CD4-positive, alpha-beta T cell (primary cell): ENCODE measurements at regions not wholly inside any gene's neighbourhood (a gene's known extent, or its start where the extent isn't known, plus 50 kb on each side); places are given as distances from the start of the nearest gene placed in this dataset.

ENCODE experiments used
- ATAC-seq: fragments of 200-7000 bp; cut with Tn5 transposase; one replicate; pipeline ENCODE4 v1.10.0; 2022; ENCODE audit warnings: mild to moderate bottlenecking; ENCODE audit not compliant: poor library complexity
- CTCF ChIA-PET: fragments of 350-600 bp; sonication (Branson Sonifier 250); formaldehyde crosslinking; loops from one replicate; lab custom pipeline; 2021; ENCODE audit warnings: antibody characterized with exemption, inconsistent platforms; lab: Charles Lee
- POLR2A ChIA-PET: fragments of 350-600 bp; sonication (Branson Sonifier 250); formaldehyde crosslinking; loops from one replicate; lab custom pipeline; 2021; ENCODE audit warnings: antibody characterized with exemption, inconsistent platforms; lab: Charles Lee
- DNase-seq, 14 experiments: peaks; one replicate each; pipeline ENCODE4 v3.0.0-alpha.2; 2013 to 2020; ENCODE audit warnings: mixed read lengths in 2 of 14
- H3K27ac ChIP-seq, 2 donors: one replicate each; pipeline versions ENCODE4 v1.5.1 to v1.7.0; 2013; ENCODE audit warnings: low read length in 2 of 2, low read depth in 1 of 2, mild to moderate bottlenecking in 1 of 2
- H3K27me3 ChIP-seq, 2 experiments: 1 replicate in 1 of 2; 2 replicates in 1 of 2; pipeline versions ENCODE4 v1.6.1 to v1.7.0; 2013; ENCODE audit warnings: low read length in 2 of 2, control low read depth in 1 of 2, mild to moderate bottlenecking in 1 of 2, moderate library complexity in 1 of 2; ENCODE audit not compliant: insufficient read depth in 2 of 2, control insufficient read depth in 1 of 2
- H3K36me3 ChIP-seq: one replicate; pipeline ENCODE4 v1.6.1; 2013; ENCODE audit warnings: low read length, control low read depth; ENCODE audit not compliant: insufficient read depth
- H3K4me1 ChIP-seq: one replicate; pipeline ENCODE4 v1.6.1; 2013; ENCODE audit warnings: low read length, control low read depth; ENCODE audit not compliant: insufficient read depth
- H3K4me3 ChIP-seq: one replicate; pipeline ENCODE4 v1.5.1; 2013; ENCODE audit warnings: mild to moderate bottlenecking, low read length, moderate library complexity
- H3K9me3 ChIP-seq, 2 experiments: 1 replicate in 1 of 2; 2 replicates in 1 of 2; pipeline versions ENCODE4 v1.6.1 to v1.7.0; 2013; ENCODE audit warnings: low read length in 2 of 2, mild to moderate bottlenecking in 2 of 2, control low read depth in 1 of 2, moderate library complexity in 1 of 2; ENCODE audit not compliant: control insufficient read depth in 1 of 2, insufficient read depth in 1 of 2
- H3K27ac Mint-ChIP-seq: one replicate; pipeline ENCODE4 v1.8.0; 2020; ENCODE audit warnings: mixed read lengths
- H3K27me3 Mint-ChIP-seq: one replicate; pipeline ENCODE4 v1.8.0; 2021; ENCODE audit warnings: mixed read lengths
- H3K36me3 Mint-ChIP-seq: one replicate; pipeline ENCODE4 v1.8.0; 2021; ENCODE audit warnings: low read depth, mixed read lengths
- H3K4me1 Mint-ChIP-seq: one replicate; pipeline ENCODE4 v1.8.0; 2021; ENCODE audit warnings: low read depth, mixed read lengths
- H3K4me3 Mint-ChIP-seq: one replicate; pipeline ENCODE4 v1.8.0; 2020; ENCODE audit warnings: mild to moderate bottlenecking, mixed read lengths
- H3K9me3 Mint-ChIP-seq: one replicate; pipeline ENCODE4 v1.8.0; 2020; ENCODE audit warnings: mixed read lengths
- intact Hi-C, 2 experiments: fragments of 100-400 bp; cut with DNase I in 1 of 2; cut with micrococcal nuclease in 1 of 2; formaldehyde crosslinking; loops; one replicate each; pipeline versions ENCODE4 v1.15.1 to v1.9.0; 2023 to 2025; cut with DNase I, micrococcal nuclease
- TF ChIP-seq, protein P1 (sequence below): fragments of 200-600 bp; IDR thresholded peaks from one replicate; pipeline ENCODE4 v1.8.0; 2022; ENCODE audit warnings: antibody characterized with exemption, mild to moderate bottlenecking

GRCh38 chr3:35537265-35537664 lies 102.1 kb upstream of the ARPP21 start:
- H3K4me1 ChIP-seq, result no peaks in the 10 kb centered on the region
- TF ChIP-seq, protein P1, sequence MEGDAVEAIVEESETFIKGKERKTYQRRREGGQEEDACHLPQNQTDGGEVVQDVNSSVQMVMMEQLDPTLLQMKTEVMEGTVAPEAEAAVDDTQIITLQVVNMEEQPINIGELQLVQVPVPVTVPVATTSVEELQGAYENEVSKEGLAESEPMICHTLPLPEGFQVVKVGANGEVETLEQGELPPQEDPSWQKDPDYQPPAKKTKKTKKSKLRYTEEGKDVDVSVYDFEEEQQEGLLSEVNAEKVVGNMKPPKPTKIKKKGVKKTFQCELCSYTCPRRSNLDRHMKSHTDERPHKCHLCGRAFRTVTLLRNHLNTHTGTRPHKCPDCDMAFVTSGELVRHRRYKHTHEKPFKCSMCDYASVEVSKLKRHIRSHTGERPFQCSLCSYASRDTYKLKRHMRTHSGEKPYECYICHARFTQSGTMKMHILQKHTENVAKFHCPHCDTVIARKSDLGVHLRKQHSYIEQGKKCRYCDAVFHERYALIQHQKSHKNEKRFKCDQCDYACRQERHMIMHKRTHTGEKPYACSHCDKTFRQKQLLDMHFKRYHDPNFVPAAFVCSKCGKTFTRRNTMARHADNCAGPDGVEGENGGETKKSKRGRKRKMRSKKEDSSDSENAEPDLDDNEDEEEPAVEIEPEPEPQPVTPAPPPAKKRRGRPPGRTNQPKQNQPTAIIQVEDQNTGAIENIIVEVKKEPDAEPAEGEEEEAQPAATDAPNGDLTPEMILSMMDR, result no peak
- Mint-ChIP-seq H3K9me3 (peaks cover 3% of the 10 kb centered on the region), H3K36me3 (no peaks in the 10 kb centered on the region), H3K27ac (no peak overlapping the region), H3K4me3 (no peak overlapping the region), H3K4me1 (no peaks in the 10 kb centered on the region), H3K27me3 (no peaks in the 10 kb centered on the region)
- peaks cover 0 to 8% of the 10 kb centered on the region in 2 experiments for H3K9me3 ChIP-seq
- DNase-seq (no peak), ATAC-seq (no peak)
- intact Hi-C loops, result no loop called here
- ChIA-PET POLR2A (no interaction called here), CTCF (no interaction called here)
- H3K27ac ChIP-seq, result no peak overlapping the region
- H3K4me3 ChIP-seq, result no peak overlapping the region
- no peaks in the 10 kb centered on the region for H3K27me3 ChIP-seq
- H3K36me3 ChIP-seq, result no peaks in the 10 kb centered on the region

DNA sequence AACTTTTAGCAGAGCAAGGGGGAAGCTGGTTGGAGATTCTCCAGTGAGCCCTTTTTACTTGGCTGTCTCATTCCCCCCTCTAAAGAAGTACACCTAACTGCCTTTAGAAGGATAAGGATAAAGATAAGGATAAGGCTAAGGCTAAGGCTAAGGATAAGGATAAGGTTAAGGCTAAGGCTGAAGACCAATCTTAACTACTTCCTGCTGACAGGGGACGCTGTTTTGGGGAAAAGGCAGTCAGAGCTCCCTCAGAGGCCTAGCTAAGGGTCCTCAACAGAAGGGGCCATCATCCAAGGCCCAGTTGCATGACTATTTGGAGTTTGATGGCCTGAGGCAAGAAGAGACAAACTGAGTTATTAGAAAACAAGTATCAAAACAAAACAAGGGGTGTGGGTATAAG lies 94.3 kb upstream of the ARPP21 start:
- Histone ChIP-seq H3K4me3 (no peak overlapping the region), H3K9me3 (peaks cover 0 to 3% of the 10 kb centered on the region in 2 experiments), H3K4me1 (no peaks in the 10 kb centered on the region), H3K27me3 (no peaks in the 10 kb centered on the region), H3K36me3 (no peaks in the 10 kb centered on the region), H3K27ac (no peak overlapping the region)
- ChIA-PET POLR2A (no interaction called here), CTCF (no interaction called here)
- no peak overlapping the region for H3K27ac Mint-ChIP-seq
- intact Hi-C loops, result no loop called here
- DNase-seq (no peak), ATAC-seq (no peak)
- no peak overlapping the region for H3K4me3 Mint-ChIP-seq
- no peaks in the 10 kb centered on the region for H3K27me3 Mint-ChIP-seq
- no peaks in the 10 kb centered on the region for H3K9me3 Mint-ChIP-seq
- no peaks in the 10 kb centered on the region for H3K36me3 Mint-ChIP-seq
- TF ChIP-seq, protein P1, result no peak
- H3K4me1 Mint-ChIP-seq, result no peaks in the 10 kb centered on the region

GRCh38 chr3:35549690-35550089 lies 89.6 kb upstream of the ARPP21 start:
- H3K36me3 Mint-ChIP-seq, result no peaks in the 10 kb centered on the region
- peaks cover 0 to 3% of the 10 kb centered on the region in 2 experiments for H3K9me3 ChIP-seq
- H3K4me1 Mint-ChIP-seq, result no peaks in the 10 kb centered on the region
- no peaks in the 10 kb centered on the region for H3K27me3 Mint-ChIP-seq
- H3K27me3 ChIP-seq, result no peaks in the 10 kb centered on the region
- no peak overlapping the region for H3K4me3 Mint-ChIP-seq
- CTCF ChIA-PET, result no interaction called here
- no peak overlapping the region for H3K27ac ChIP-seq
- TF ChIP-seq, protein P1, result no peak
- H3K9me3 Mint-ChIP-seq, result peaks cover 2% of the 10 kb centered on the region
- H3K27ac Mint-ChIP-seq, result no peak overlapping the region
- POLR2A ChIA-PET, result no interaction called here
- ATAC-seq (no peak), DNase-seq (no peak)
- intact Hi-C loops, result no loop called here
- no peaks in the 10 kb centered on the region for H3K4me1 ChIP-seq
- H3K4me3 ChIP-seq, result no peak overlapping the region
- no peaks in the 10 kb centered on the region for H3K36me3 ChIP-seq
